ENCODE measurements at regions not wholly inside any gene's neighbourhood (a gene's known extent, or its start where the extent isn't known, plus 50 kb on each side); places are given as distances from the start of the nearest gene placed in this dataset.
"Not testable (repeated sequence)": the region's sequence is repeated elsewhere in the genome, so short reads cannot be mapped to it uniquely, and the experiment has no call there.

- DNase-seq, H3K4me3 ChIP-seq, H3K27ac ChIP-seq, H3K36me3 ChIP-seq, H3K27me3 ChIP-seq, H3K4me1 ChIP-seq, H3K9me3 ChIP-seq: not testable (repeated sequence)
Observed at GRCh38 chr16:32880009-32880408, 204.0 kb upstream of the TP53TG3 start.

DNA sequence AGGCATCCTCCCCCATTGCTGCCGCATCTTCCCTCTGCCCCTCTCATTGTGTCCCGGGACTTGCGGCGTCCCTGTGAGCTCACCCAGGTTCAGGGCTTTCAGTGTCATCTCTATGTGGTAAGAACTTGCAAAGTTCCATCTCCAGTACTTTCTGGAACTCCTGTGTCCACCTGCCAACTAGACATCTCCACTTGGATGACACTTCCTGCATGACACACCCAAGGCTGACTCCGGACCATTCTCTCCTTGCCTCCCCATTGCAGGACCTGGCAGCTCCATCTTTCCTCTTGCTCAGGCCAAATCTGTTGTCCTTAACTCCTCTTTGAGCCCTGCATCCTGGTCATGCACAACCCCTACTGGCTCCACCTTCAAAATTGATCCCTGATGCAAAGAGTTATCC is 200.8 kb upstream of the TP53TG3 start:
- H3K4me3 ChIP-seq, H3K36me3 ChIP-seq, H3K9me3 ChIP-seq, H3K27me3 ChIP-seq, H3K4me1 ChIP-seq, DNase-seq, H3K27ac ChIP-seq: not testable (repeated sequence)

- not testable (repeated sequence) for H3K27me3 ChIP-seq, H3K9me3 ChIP-seq, H3K36me3 ChIP-seq, H3K4me3 ChIP-seq, DNase-seq, H3K4me1 ChIP-seq, H3K27ac ChIP-seq
Observed at GRCh38 chr16:32873783-32874182, 197.8 kb upstream of the TP53TG3 start.

- not testable (repeated sequence) for H3K9me3 ChIP-seq, H3K36me3 ChIP-seq, H3K27ac ChIP-seq, H3K4me1 ChIP-seq, H3K4me3 ChIP-seq, H3K27me3 ChIP-seq, DNase-seq
Observed at GRCh38 chr16:32873120-32873519, 197.2 kb upstream of the TP53TG3 start.

DNA sequence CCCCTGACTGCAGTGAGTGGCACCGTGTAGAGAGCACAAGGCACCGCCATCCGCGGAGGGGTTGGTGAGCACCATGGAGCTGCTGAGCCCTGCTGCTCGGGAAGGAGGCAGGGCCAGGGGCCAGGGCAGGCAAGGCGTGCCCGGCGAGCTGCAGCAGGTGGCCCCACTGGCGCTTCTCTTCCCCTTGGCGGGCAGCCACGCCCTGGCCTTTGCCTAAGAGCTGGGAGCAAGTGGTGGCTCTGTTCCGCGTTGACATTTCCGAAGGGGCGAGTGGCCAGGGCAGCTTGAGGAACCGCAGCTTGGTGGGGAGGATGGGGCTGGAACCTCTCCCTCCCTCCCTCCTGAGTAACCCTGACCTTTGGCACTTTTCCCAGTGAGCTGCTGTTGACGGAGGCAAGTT is 194.7 kb upstream of the TP53TG3 start:
- not testable (repeated sequence) for H3K9me3 ChIP-seq, H3K27ac ChIP-seq, H3K4me1 ChIP-seq, H3K4me3 ChIP-seq, H3K27me3 ChIP-seq, H3K36me3 ChIP-seq, DNase-seq

GRCh38 chr16:32868334-32868733 is 192.4 kb upstream of the TP53TG3 start:
- not testable (repeated sequence) for H3K36me3 ChIP-seq, H3K27ac ChIP-seq, DNase-seq, H3K4me3 ChIP-seq, H3K9me3 ChIP-seq, H3K4me1 ChIP-seq, H3K27me3 ChIP-seq

- H3K4me3 ChIP-seq, H3K4me1 ChIP-seq, H3K27me3 ChIP-seq, DNase-seq, H3K27ac ChIP-seq, H3K9me3 ChIP-seq, H3K36me3 ChIP-seq: not testable (repeated sequence)
Observed at GRCh38 chr16:32865284-32865683, 189.3 kb upstream of the TP53TG3 start.

- not testable (repeated sequence) for H3K36me3 ChIP-seq, H3K9me3 ChIP-seq, H3K4me1 ChIP-seq, DNase-seq, H3K4me3 ChIP-seq, H3K27me3 ChIP-seq, H3K27ac ChIP-seq
Observed at GRCh38 chr16:32861476-32862201, 185.7 kb upstream of the TP53TG3 start.

DNA sequence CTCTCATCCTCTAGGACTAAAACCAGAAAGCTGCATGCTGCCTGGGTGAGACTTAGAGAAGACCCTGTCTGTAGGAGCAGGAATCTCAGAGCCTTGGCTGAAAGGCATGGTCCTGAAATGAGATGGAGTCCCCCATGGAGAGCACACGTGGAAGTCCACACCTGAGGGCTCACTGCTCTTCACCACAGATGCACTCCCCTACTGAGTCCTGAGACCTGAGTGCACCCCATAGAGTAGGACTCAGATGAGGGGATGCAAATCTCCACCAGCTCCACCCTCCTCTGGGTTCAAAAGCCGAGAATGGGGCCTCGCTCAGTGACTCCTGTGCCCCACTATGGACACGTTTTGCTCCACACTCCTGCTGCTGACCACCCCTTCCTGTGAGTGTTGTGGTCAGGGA is 171.4 kb upstream of the TP53TG3 start:
- DNase-seq, H3K36me3 ChIP-seq, H3K4me1 ChIP-seq, H3K4me3 ChIP-seq, H3K9me3 ChIP-seq, H3K27ac ChIP-seq, H3K27me3 ChIP-seq: not testable (repeated sequence)

DNA sequence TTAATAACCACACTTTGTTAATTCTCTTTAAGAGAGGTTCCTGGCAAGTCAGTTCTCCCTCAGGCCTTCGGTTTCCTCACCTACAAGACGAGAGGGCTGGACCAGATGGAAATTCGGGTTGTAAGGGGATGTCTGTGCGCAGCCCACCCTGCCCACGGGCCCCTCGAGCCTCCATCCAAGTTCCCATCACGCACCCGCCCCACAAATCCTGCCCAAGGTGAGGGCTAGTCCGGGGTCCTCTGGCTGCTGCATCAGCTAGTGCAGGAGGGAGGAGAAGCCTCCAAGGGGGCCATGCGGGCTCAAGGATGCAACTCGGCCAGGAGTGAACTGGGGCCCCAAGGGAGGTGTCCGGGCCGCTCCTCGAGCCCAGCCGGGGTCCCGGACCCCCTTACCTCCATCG is 169.6 kb upstream of the TP53TG3 start:
- not testable (repeated sequence) for H3K4me1 ChIP-seq, H3K9me3 ChIP-seq, H3K36me3 ChIP-seq, DNase-seq, H3K27me3 ChIP-seq, H3K4me3 ChIP-seq, H3K27ac ChIP-seq

DNA sequence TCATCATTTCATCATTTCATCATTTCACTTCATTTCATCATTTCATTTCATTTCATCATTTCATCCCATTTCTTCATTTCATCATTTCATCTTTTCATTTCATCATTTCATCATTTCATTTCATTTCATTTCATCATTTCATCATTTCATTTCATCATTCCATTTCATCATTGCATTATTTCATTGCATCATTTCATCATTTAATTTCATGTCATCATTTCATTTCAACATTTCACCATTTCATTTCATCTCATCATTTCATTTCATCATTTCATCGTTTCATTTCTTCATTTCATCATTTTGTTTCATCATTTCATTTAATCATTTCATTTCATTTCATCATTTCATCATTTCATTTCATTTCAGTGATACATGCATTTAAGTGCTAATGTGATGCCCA is 166.9 kb upstream of the TP53TG3 start:
- H3K27me3 ChIP-seq, result not testable (repeated sequence)

GRCh38 chr16:32807280-32807679 is 131.3 kb upstream of the TP53TG3 start:
- not testable (repeated sequence) for H3K4me1 ChIP-seq, H3K36me3 ChIP-seq, H3K9me3 ChIP-seq, DNase-seq, H3K27me3 ChIP-seq, H3K27ac ChIP-seq, H3K4me3 ChIP-seq

More for the DNA sequence above, 166.9 kb upstream of the TP53TG3 start:
- not testable (repeated sequence) for H3K27ac ChIP-seq, H3K9me3 ChIP-seq, H3K4me1 ChIP-seq, H3K36me3 ChIP-seq, H3K4me3 ChIP-seq, DNase-seq

- not testable (repeated sequence) for H3K27ac ChIP-seq, H3K4me1 ChIP-seq, H3K4me3 ChIP-seq, H3K27me3 ChIP-seq, H3K36me3 ChIP-seq, DNase-seq, H3K9me3 ChIP-seq
Observed at GRCh38 chr16:32805639-32806038, 129.7 kb upstream of the TP53TG3 start.
